NCI-H128 (cell line): ENCODE measurements at regions not wholly inside any gene's neighbourhood (a gene's known extent, or its start where the extent isn't known, plus 50 kb on each side); places are given as distances from the start of the nearest gene placed in this dataset.

ENCODE experiments used
- DNase-seq: peaks from one replicate; lab custom pipeline; 2025; ENCODE audit not compliant: unreplicated experiment; lab: John Stamatoyannopoulos, UW

- no peak for DNase-seq
Measured at GRCh38 chr4:153075836-153076518, 128.3 kb upstream of the TRIM2 start.

- DNase-seq, result no peak
Measured at GRCh38 chr4:153076861-153077260, 127.4 kb upstream of the TRIM2 start.

- DNase-seq, result no peak
Measured at GRCh38 chr4:153079857-153080391, 124.3 kb upstream of the TRIM2 start.

- no peak for DNase-seq
Measured at GRCh38 chr4:153081006-153081580, 123.2 kb upstream of the TRIM2 start.

- no peak for DNase-seq
Measured at GRCh38 chr4:153081693-153082092, 122.5 kb upstream of the TRIM2 start.

- no peak for DNase-seq
Measured at GRCh38 chr4:153082322-153083301, 121.6 kb upstream of the TRIM2 start.

GRCh38 chr4:153083447-153083947, 120.7 kb upstream of the TRIM2 start:
- DNase-seq, result peak; percentile 22

- no peak for DNase-seq
Measured at GRCh38 chr4:153084224-153084979, 119.8 kb upstream of the TRIM2 start.

- DNase-seq, result peak; percentile 1
Measured at GRCh38 chr4:153084980-153085630, 119.1 kb upstream of the TRIM2 start.

- no peak for DNase-seq
Measured at GRCh38 chr4:153087671-153088194, 116.5 kb upstream of the TRIM2 start.

GRCh38 chr4:153089742-153090141, 114.5 kb upstream of the TRIM2 start:
- DNase-seq, result no peak

- no peak for DNase-seq
Measured at GRCh38 chr4:153090181-153090580, 114.1 kb upstream of the TRIM2 start.

GRCh38 chr4:153090670-153091385, 113.4 kb upstream of the TRIM2 start:
- DNase-seq, result no peak

- no peak for DNase-seq
Measured at GRCh38 chr4:153093396-153093795, 110.8 kb upstream of the TRIM2 start.

- no peak for DNase-seq
Measured at GRCh38 chr4:153093802-153094201, 110.4 kb upstream of the TRIM2 start.

- no peak for DNase-seq
Measured at GRCh38 chr4:153094435-153094834, 109.8 kb upstream of the TRIM2 start.

- no peak for DNase-seq
Measured at GRCh38 chr4:153095448-153096204, 108.6 kb upstream of the TRIM2 start.

GRCh38 chr4:153096344-153096743, 107.9 kb upstream of the TRIM2 start:
- no peak for DNase-seq
